ENCODE measurements at regions not wholly inside any gene's neighbourhood (a gene's known extent, or its start where the extent isn't known, plus 50 kb on each side); places are given as distances from the start of the nearest gene placed in this dataset.
"Not testable (repeated sequence)": the region's sequence is repeated elsewhere in the genome, so short reads cannot be mapped to it uniquely, and the experiment has no call there.

DNA sequence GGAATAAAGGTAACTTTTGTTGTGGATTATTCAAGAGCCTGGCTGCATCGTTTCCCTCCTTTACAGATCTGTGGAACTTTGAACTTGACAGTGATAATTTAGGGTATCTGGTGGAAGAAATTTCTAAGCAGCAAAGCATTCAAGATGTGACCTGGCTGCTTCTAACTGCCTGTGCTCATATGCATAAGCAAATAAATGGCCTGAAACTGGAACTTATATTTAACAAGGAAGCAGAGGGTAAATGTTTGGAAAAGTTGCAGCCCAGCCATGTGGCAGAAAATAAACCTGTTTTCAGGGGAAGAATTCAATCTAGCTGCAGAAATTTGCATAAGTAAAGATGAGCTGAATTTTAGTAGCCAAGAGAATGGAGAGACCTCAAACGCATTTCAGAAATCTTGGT lies 173.5 kb downstream of the C6orf118 start:
- Mint-ChIP-seq H3K27ac (no peak overlapping the region), H3K4me1 (no peaks in the 10 kb centered on the region), H3K36me3 (ENCODE audit: low read depth) (no peaks in the 10 kb centered on the region), H3K4me3 (no peak overlapping the region), H3K27me3 (no peaks in the 10 kb centered on the region)
- ATAC-seq: no peak
- H3K9me3 ChIP-seq (ENCODE audit: control insufficient read depth, low read length, poor library complexity, severe bottlenecking): no peaks in the 10 kb centered on the region
- no peak for DNase-seq

DNA sequence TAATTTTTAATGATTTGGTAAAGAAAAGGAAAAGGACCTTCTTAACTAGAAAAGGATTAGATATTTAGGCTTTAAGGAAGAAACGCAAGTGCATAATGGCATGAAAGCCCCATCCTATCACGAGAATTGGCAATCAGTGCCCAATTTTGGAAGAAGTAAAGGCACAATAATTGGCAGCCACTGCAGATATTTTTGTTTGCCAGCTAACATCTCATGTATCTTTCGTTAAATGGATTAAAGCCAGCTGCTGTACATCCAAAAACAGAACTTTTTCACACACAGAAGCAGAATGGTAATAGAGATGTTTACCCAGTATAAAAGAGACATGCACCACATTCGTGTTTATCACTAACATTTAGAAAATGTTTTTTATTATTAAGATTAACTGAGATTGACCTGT lies 180.3 kb downstream of the C6orf118 start:
- DNase-seq (no peak), ATAC-seq (no peak)
- no peaks in the 10 kb centered on the region for H3K27me3 Mint-ChIP-seq
- no peaks in the 10 kb centered on the region for H3K9me3 ChIP-seq (ENCODE audit: control insufficient read depth, low read length, poor library complexity, severe bottlenecking)
- no peaks in the 10 kb centered on the region for H3K4me1 Mint-ChIP-seq
- no peak overlapping the region for H3K4me3 Mint-ChIP-seq
- H3K27ac Mint-ChIP-seq: no peak overlapping the region
- no peaks in the 10 kb centered on the region for H3K36me3 Mint-ChIP-seq (ENCODE audit: low read depth)

DNA sequence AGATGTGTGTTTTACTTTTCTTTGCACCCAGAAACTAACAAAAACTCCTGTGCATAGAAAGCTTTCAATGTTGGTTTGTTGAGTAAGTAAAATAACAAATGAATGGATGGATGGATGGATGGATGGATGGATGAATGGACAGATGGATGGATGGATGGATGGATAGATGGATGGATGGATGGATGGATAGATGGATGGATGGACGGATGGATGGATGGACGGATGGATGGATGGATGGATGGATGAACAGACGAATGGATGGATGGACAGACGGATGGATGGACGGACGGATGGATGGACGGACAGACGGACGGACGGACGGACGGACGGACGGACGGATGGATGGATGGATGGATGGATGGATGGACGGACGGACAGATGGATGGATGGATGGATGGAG lies 181.7 kb downstream of the C6orf118 start:
- H3K27ac Mint-ChIP-seq; ATAC-seq; H3K4me1 Mint-ChIP-seq; H3K9me3 ChIP-seq (ENCODE audit: control insufficient read depth, low read length, poor library complexity, severe bottlenecking); H3K36me3 Mint-ChIP-seq (ENCODE audit: low read depth); H3K27me3 Mint-ChIP-seq; DNase-seq; H3K4me3 Mint-ChIP-seq: not testable (repeated sequence)

DNA sequence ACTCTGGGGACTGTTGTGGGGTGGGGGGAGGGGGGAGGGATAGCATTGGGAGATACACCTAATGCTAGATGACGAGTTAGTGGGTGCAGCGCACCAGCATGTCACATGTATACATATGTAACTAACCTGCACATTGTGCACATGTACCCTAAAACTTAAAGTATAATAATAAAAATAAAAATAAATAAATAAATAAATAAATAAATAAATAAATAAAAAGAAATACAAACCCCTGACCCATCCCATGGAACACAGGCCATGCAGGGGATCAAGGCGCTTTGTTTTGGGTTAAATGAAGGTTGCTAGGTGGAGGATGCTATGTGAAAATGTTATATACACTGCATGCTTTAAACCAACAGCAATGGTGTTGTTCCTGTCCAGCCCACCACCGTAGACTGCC lies 184.7 kb downstream of the C6orf118 start:
- not testable (repeated sequence) for H3K4me1 Mint-ChIP-seq; H3K4me3 Mint-ChIP-seq; H3K36me3 Mint-ChIP-seq (ENCODE audit: low read depth); H3K9me3 ChIP-seq (ENCODE audit: control insufficient read depth, low read length, poor library complexity, severe bottlenecking); ATAC-seq; H3K27ac Mint-ChIP-seq; DNase-seq; H3K27me3 Mint-ChIP-seq

DNA sequence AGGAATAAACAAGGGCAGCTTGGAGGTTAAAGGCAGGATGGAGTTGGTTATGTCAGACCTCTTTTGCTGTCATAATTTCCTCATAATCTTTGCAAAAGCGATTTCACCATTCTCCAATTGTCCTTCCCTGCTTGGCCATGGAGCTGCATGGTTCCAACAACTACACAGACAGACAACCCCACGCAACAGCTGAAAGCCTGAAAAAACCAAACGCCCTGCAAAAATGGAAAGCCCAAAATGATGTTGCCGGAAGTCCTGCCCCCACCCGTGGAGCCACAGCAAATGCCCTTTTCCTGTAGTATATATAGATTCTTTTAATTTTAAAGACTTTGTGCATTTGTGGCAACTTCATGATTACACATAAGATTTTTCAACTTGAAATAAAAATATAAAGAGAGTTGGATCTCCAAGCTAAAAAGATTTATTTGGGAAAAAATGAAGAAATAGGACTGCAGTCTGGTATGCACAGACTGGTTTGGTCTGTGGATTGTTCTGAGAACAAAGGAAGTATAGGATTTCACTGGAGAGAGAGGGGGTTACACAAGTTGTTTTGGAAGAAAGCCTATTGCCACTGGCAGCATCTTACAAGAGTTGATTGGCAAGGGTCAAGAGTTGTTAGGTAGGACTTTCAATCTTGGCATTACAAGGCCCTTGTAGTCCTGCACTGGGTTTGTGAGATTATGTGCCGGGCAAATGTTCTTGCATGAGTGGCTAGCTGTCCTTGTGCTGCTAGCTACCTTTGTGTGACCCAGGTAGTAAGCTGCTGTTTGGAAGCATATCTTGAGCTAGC lies 190.0 kb downstream of the C6orf118 start:
- ATAC-seq (no peak), DNase-seq (no peak)
- no peak overlapping the region for H3K27ac Mint-ChIP-seq
- H3K9me3 ChIP-seq (ENCODE audit: control insufficient read depth, low read length, poor library complexity, severe bottlenecking): no peaks in the 10 kb centered on the region
- H3K4me1 Mint-ChIP-seq: no peaks in the 10 kb centered on the region
- no peak overlapping the region for H3K4me3 Mint-ChIP-seq
- H3K36me3 Mint-ChIP-seq (ENCODE audit: low read depth): no peaks in the 10 kb centered on the region
- no peaks in the 10 kb centered on the region for H3K27me3 Mint-ChIP-seq

DNA sequence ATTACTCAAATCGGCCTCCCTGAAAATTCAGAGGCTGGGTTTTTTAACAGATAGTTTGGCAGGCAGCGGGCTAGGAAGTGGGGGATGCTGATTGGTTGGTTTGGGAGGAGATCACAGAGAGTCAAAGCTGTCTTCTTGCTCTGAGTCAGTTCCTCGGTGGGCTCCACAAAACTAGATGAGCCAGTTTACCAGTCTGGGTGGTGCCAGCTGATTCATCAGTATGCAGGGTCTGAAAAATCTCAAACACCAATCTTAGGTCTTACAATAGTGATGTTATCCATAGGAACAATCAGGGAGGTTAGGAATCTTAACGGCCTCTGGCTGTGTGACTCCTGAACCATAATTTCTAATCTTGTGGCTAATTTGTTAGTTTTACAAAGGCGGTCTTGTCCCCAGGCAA lies 190.7 kb downstream of the C6orf118 start:
- Mint-ChIP-seq H3K27me3 (no peaks in the 10 kb centered on the region), H3K4me1 (no peaks in the 10 kb centered on the region), H3K4me3 (no peak overlapping the region), H3K36me3 (ENCODE audit: low read depth) (no peaks in the 10 kb centered on the region), H3K27ac (no peak overlapping the region)
- no peak for DNase-seq
- H3K9me3 ChIP-seq (ENCODE audit: control insufficient read depth, low read length, poor library complexity, severe bottlenecking): no peaks in the 10 kb centered on the region
- no peak for ATAC-seq

DNA sequence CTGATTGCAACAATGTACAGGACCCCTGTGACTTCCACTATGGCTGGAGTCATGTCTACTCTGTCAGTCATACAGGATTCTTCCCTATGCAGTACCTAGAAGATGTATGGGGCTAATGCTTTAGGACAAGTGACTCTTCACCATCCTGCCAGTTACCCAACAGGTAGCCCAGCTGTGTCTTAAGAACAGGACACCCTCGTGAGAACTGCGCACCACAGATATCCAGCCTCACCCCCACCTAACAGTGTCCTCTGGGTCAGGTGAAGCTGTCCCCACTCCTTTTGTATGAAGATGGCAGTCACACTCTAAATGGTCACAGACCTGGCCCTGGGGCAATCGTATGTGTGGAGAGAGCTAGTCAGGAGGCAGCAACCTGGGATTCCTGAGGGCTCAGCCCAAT lies 191.6 kb downstream of the C6orf118 start:
- Mint-ChIP-seq H3K27ac (no peak overlapping the region), H3K4me3 (no peak overlapping the region), H3K27me3 (no peaks in the 10 kb centered on the region), H3K4me1 (no peaks in the 10 kb centered on the region), H3K36me3 (ENCODE audit: low read depth) (no peaks in the 10 kb centered on the region)
- no peaks in the 10 kb centered on the region for H3K9me3 ChIP-seq (ENCODE audit: control insufficient read depth, low read length, poor library complexity, severe bottlenecking)
- DNase-seq: no peak
- no peak for ATAC-seq

DNA sequence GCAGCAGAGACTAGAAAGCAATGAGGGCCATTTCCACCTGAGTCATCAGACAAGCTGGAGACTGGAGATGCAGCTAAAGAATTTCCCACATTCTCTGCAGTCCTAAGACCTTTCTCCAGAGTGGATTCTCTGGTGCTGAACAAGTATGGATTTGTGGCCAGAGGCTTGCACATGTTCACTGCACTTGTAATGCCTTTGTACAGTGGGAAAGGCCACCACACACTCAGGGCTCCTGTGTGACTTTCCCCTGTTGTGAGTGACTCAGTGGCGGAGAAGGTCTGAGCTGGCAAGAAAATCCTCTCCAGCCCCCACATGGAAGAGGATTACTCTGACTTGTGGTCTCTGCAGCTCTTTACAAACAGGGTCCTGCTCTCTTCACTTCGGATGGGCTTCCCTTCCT lies 192.3 kb downstream of the C6orf118 start:
- H3K4me1 Mint-ChIP-seq: no peaks in the 10 kb centered on the region
- no peak overlapping the region for H3K27ac Mint-ChIP-seq
- H3K36me3 Mint-ChIP-seq (ENCODE audit: low read depth): no peaks in the 10 kb centered on the region
- no peak overlapping the region for H3K4me3 Mint-ChIP-seq
- ATAC-seq (no peak), DNase-seq (no peak)
- H3K9me3 ChIP-seq (ENCODE audit: control insufficient read depth, low read length, poor library complexity, severe bottlenecking): no peaks in the 10 kb centered on the region
- no peaks in the 10 kb centered on the region for H3K27me3 Mint-ChIP-seq

DNA sequence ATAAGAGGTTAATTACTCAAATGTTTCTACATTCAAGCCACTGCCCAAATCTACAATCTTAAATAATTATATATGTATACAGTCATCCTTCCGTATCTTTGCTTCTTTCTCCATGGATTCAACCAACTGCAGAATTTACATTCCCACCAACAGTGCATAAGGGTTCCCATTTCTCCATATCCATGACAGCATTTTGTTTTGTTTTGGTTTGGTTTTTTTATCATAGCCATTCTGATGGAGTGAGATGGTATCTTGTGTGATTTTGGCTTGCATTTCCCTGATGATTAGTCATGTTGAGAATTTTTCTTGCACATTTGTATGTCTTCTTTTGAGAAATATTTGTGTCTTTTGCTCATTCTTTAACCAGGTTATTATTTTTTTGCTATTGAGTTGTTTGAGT lies 198.5 kb downstream of the C6orf118 start:
- no peaks in the 10 kb centered on the region for H3K4me1 Mint-ChIP-seq
- ATAC-seq: no peak
- H3K36me3 Mint-ChIP-seq (ENCODE audit: low read depth): no peaks in the 10 kb centered on the region
- H3K9me3 ChIP-seq (ENCODE audit: control insufficient read depth, low read length, poor library complexity, severe bottlenecking): no peaks in the 10 kb centered on the region
- DNase-seq: no peak
- H3K4me3 Mint-ChIP-seq: no peak overlapping the region
- no peak overlapping the region for H3K27ac Mint-ChIP-seq
- H3K27me3 Mint-ChIP-seq: no peaks in the 10 kb centered on the region

DNA sequence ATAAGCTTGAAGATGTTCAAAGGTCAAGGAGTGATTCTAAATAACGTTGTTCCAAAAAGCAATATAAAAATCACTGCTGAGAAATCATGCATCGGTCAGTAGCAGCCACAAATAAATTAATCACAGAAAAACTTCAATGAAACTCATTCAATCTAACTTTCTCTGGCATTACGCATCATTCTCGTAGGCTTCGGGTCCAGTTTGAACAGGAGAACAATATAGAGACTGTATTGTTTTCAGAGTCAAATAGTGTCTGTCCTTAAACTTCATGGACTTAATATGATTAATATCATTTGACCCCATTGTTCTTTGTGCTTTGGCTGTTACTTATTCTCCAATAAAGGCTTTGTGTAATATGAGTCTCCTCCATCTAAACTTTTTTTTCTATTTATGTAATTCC lies 200.4 kb downstream of the C6orf118 start:
- H3K4me3 Mint-ChIP-seq: no peak overlapping the region
- ATAC-seq: no peak

DNA sequence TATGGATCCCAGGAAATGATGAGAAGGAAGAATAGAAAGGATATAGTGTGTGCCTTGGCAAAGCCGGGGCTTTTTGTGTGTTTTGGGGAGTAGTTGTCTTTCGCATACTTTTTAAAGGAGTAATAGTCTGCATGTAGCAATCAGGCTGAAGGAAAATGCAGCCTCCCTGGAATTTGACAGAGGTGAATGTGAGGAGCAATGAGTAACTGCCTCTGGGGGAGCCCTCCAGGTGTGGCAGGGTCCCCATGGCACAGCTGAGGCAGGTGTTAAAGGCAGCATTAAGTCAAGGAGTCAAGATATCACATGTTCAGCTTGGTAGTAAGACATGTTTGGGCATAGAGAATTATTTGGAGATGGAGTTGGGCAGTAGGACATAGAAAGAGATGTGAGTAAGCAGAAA lies 203.1 kb downstream of the C6orf118 start:
- Mint-ChIP-seq H3K27me3 (no peaks in the 10 kb centered on the region), H3K4me3 (no peak overlapping the region), H3K36me3 (ENCODE audit: low read depth) (no peaks in the 10 kb centered on the region), H3K4me1 (no peaks in the 10 kb centered on the region), H3K27ac (no peak overlapping the region)
- no peak for DNase-seq
- ATAC-seq: no peak
- no peaks in the 10 kb centered on the region for H3K9me3 ChIP-seq (ENCODE audit: control insufficient read depth, low read length, poor library complexity, severe bottlenecking)

More for the DNA sequence above, 200.4 kb downstream of the C6orf118 start:
- Mint-ChIP-seq H3K27ac (no peak overlapping the region), H3K4me1 (no peaks in the 10 kb centered on the region), H3K36me3 (ENCODE audit: low read depth) (no peaks in the 10 kb centered on the region), H3K27me3 (no peaks in the 10 kb centered on the region)
- H3K9me3 ChIP-seq (ENCODE audit: control insufficient read depth, low read length, poor library complexity, severe bottlenecking): no peaks in the 10 kb centered on the region
- no peak for DNase-seq

DNA sequence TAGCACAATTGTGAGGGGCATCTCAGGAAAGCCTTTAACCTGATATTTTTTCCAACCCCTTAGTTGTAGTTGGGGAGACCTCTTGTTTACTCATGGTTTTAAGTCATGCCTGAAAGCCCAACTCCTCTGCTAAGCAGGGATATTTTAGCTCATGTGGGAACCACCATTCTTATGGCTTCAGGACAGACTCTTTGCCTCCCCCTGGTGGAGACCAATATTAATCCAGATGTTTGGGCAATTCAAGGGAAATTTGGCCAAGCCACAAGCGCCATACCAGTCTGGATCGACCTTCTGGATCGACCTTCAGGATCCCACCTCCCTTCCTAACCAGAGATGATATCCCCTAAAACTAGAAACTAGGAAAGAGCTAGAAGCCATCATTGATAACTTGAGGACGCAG lies 211.2 kb downstream of the C6orf118 start:
- Mint-ChIP-seq H3K36me3 (ENCODE audit: low read depth) (no peaks in the 10 kb centered on the region), H3K27me3 (no peaks in the 10 kb centered on the region), H3K4me1 (no peaks in the 10 kb centered on the region), H3K4me3 (no peak overlapping the region), H3K27ac (no peak overlapping the region)
- no peaks in the 10 kb centered on the region for H3K9me3 ChIP-seq (ENCODE audit: control insufficient read depth, low read length, poor library complexity, severe bottlenecking)
- ATAC-seq (no peak), DNase-seq (no peak)

DNA sequence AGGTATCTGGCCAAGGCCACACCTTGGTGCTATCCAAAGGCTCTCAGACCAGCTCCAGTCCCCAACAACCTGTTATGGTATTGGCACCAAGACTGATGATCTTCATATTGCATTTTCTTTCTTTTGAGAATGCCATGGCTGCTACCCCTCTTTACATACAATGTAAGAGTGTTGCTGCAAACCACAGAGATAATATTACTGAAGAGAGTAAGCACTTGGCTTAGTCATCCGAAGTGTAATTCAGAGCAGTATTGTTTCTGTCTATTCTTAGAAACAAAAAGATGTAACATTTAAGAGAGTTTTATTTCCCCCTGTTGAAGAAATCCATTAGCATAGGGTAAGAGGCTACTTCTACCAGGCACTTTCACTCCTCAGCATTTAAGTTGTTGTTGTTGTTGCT lies 212.5 kb downstream of the C6orf118 start:
- Mint-ChIP-seq H3K36me3 (ENCODE audit: low read depth) (no peaks in the 10 kb centered on the region), H3K27me3 (no peaks in the 10 kb centered on the region), H3K4me1 (no peaks in the 10 kb centered on the region), H3K27ac (no peak overlapping the region), H3K4me3 (no peak overlapping the region)
- DNase-seq: no peak
- ATAC-seq: no peak
- no peaks in the 10 kb centered on the region for H3K9me3 ChIP-seq (ENCODE audit: control insufficient read depth, low read length, poor library complexity, severe bottlenecking)

DNA sequence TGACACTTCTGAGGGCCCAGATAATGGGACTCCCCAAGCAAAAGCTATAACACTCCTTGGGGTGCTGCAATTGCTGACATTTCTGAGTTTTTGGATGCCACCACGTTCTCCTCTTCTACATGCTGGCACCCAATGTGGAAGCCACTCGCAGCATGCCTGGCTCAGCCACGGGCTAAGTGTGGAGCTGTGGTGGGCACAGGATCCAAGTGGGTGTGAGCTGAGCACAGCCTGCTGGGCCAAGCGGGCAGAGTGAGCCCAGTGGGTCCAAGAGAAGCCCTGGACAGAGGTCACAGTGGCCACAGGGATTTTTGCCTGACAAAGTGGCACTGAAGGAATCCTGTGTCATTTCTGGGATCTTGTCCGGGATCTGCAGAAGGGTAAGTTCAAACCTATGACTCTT lies 213.2 kb downstream of the C6orf118 start:
- H3K9me3 ChIP-seq (ENCODE audit: control insufficient read depth, low read length, poor library complexity, severe bottlenecking): no peaks in the 10 kb centered on the region
- Mint-ChIP-seq H3K27me3 (no peaks in the 10 kb centered on the region), H3K36me3 (ENCODE audit: low read depth) (no peaks in the 10 kb centered on the region), H3K4me3 (no peak overlapping the region), H3K4me1 (no peaks in the 10 kb centered on the region), H3K27ac (no peak overlapping the region)
- DNase-seq (no peak), ATAC-seq (no peak)
